ENCODE measurements at regions not wholly inside any gene's neighbourhood (a gene's known extent, or its start where the extent isn't known, plus 50 kb on each side); places are given as distances from the start of the nearest gene placed in this dataset.
A peak's percentile ranks its signal among the peaks of the same experiment; 100 is the strongest.

GRCh38 chr12:126734710-126735109 is 1532.3 kb upstream of the TMEM132C start:
- Histone ChIP-seq H3K27me3 (replicated peaks) (no peaks in the 10 kb centered on the region), H3K4me3 (ENCODE audit: low read depth, low read length) (no peak overlapping the region), H3K36me3 (replicated peaks) (no peaks in the 10 kb centered on the region), H3K27ac (no peak overlapping the region)
- in situ Hi-C loops (cut with HindIII; ENCODE audit: low pct_ligation_motif_present, low sequenced_read_pairs), result no loop called here
- DNase-seq, result no peak
- no peak for TF ChIP-seq CTCF (IDR thresholded peaks at IDR 0.05; ENCODE audit: low read depth, low read length, missing control alignments)

- Histone ChIP-seq H3K27me3 (replicated peaks) (no peaks in the 10 kb centered on the region), H3K4me3 (ENCODE audit: low read depth, low read length) (no peak overlapping the region), H3K27ac (no peak overlapping the region), H3K36me3 (replicated peaks) (no peaks in the 10 kb centered on the region)
- no peak for DNase-seq
- no peak for TF ChIP-seq CTCF (IDR thresholded peaks at IDR 0.05; ENCODE audit: low read depth, low read length, missing control alignments)
- in situ Hi-C loops (cut with HindIII; ENCODE audit: low pct_ligation_motif_present, low sequenced_read_pairs), result no loop called here
Measured at GRCh38 chr12:126741536-126742240, 1525.3 kb upstream of the TMEM132C start.

DNA sequence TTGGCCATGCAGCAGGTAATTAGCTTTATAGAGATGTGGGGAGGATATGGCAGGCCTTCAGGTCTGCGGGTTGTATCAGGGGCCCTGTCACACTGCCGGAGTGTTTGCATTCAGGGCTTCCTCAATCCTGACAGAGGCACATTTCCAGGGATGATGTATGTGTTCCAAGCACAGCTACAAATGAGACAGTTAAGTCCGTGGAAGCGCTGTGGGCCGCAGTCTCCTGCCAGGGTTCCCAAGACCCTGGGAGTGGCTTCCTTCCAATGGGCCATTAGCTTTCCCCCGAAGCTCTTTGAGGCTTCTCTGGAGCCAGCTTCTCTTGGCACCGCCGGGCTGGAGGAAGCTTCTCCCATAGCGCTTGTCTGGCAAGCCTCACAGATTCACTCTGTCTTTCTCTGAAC is 1524.7 kb upstream of the TMEM132C start:
- no peak for DNase-seq
- Histone ChIP-seq H3K27me3 (replicated peaks) (no peaks in the 10 kb centered on the region), H3K27ac (no peak overlapping the region), H3K36me3 (replicated peaks) (no peaks in the 10 kb centered on the region), H3K4me3 (ENCODE audit: low read depth, low read length) (no peak overlapping the region)
- in situ Hi-C loops (cut with HindIII; ENCODE audit: low pct_ligation_motif_present, low sequenced_read_pairs), result no loop called here
- TF ChIP-seq CTCF (IDR thresholded peaks at IDR 0.05; ENCODE audit: low read depth, low read length, missing control alignments), result no peak

- Histone ChIP-seq H3K36me3 (replicated peaks) (no peaks in the 10 kb centered on the region), H3K4me3 (ENCODE audit: low read depth, low read length) (no peak overlapping the region), H3K27me3 (replicated peaks) (no peaks in the 10 kb centered on the region), H3K27ac (no peak overlapping the region)
- peak; percentile 62 for TF ChIP-seq CTCF (IDR thresholded peaks at IDR 0.05; ENCODE audit: low read depth, low read length, missing control alignments)
- peak; percentile 0 for DNase-seq
- in situ Hi-C loops (cut with HindIII; ENCODE audit: low pct_ligation_motif_present, low sequenced_read_pairs), result no loop called here
Measured at GRCh38 chr12:126747530-126748149, 1519.3 kb upstream of the TMEM132C start.

GRCh38 chr12:126752021-126752420 is 1514.9 kb upstream of the TMEM132C start:
- no peaks in the 10 kb centered on the region for H3K27me3 ChIP-seq (replicated peaks)
- DNase-seq, result no peak
- H3K4me3 ChIP-seq (ENCODE audit: low read depth, low read length), result no peak overlapping the region
- TF ChIP-seq CTCF (IDR thresholded peaks at IDR 0.05; ENCODE audit: low read depth, low read length, missing control alignments), result no peak
- H3K27ac ChIP-seq, result no peak overlapping the region
- in situ Hi-C loops (cut with HindIII; ENCODE audit: low pct_ligation_motif_present, low sequenced_read_pairs), result no loop called here
- no peaks in the 10 kb centered on the region for H3K36me3 ChIP-seq (replicated peaks)
